ENCODE measurements at regions not wholly inside any gene's neighbourhood (a gene's known extent, or its start where the extent isn't known, plus 50 kb on each side); places are given as distances from the start of the nearest gene placed in this dataset.

GRCh38 chr19:27986299-27986698, 1226.7 kb downstream of the UQCRFS1 start:
- TF ChIP-seq POLR2AphosphoS5 (IDR thresholded peaks at IDR 0.05; ENCODE audit: insufficient read depth in 1 of 2, low read depth in 1 of 2) (no peak), POLR2A (IDR thresholded peaks at IDR 0.05) (no peak), CTCF (IDR thresholded peaks at IDR 0.05) (no peak)
- H3K4me1 ChIP-seq: no peaks in the 10 kb centered on the region
- no peaks in the 10 kb centered on the region for H3K36me3 ChIP-seq
- H3K4me3 ChIP-seq: no peak overlapping the region
- H3K27me3 ChIP-seq: no peaks in the 10 kb centered on the region
- no peak for DNase-seq (ENCODE audit: extremely low spot score in 2 of 2)
- intact Hi-C loops (cut with DNase I): no loop called here
- no peak overlapping the region for H3K27ac ChIP-seq
- H3K9me3 ChIP-seq: no peaks in the 10 kb centered on the region

GRCh38 chr19:27975419-27976005, 1237.4 kb downstream of the UQCRFS1 start:
- TF ChIP-seq POLR2AphosphoS5 (IDR thresholded peaks at IDR 0.05; ENCODE audit: insufficient read depth in 1 of 2, low read depth in 1 of 2): no peak
- TF ChIP-seq CTCF (IDR thresholded peaks at IDR 0.05): no peak
- TF ChIP-seq POLR2A (IDR thresholded peaks at IDR 0.05): no peak
- Histone ChIP-seq H3K9me3 (no peaks in the 10 kb centered on the region), H3K4me3 (no peak overlapping the region), H3K27me3 (no peaks in the 10 kb centered on the region), H3K27ac (no peak overlapping the region), H3K4me1 (no peaks in the 10 kb centered on the region), H3K36me3 (no peaks in the 10 kb centered on the region)
- intact Hi-C loops (cut with DNase I): no loop called here
- no peak for DNase-seq (ENCODE audit: extremely low spot score in 2 of 2)

GRCh38 chr19:27974082-27974513, 1238.9 kb downstream of the UQCRFS1 start:
- TF ChIP-seq CTCF (IDR thresholded peaks at IDR 0.05) (no peak), POLR2A (IDR thresholded peaks at IDR 0.05) (no peak), POLR2AphosphoS5 (IDR thresholded peaks at IDR 0.05; ENCODE audit: insufficient read depth in 1 of 2, low read depth in 1 of 2) (no peak)
- H3K9me3 ChIP-seq: no peaks in the 10 kb centered on the region
- H3K4me3 ChIP-seq: no peak overlapping the region
- intact Hi-C loops (cut with DNase I): no loop called here
- H3K27me3 ChIP-seq: no peaks in the 10 kb centered on the region
- H3K4me1 ChIP-seq: no peaks in the 10 kb centered on the region
- no peak for DNase-seq (ENCODE audit: extremely low spot score in 2 of 2)
- H3K36me3 ChIP-seq: no peaks in the 10 kb centered on the region
- H3K27ac ChIP-seq: no peak overlapping the region

- H3K4me1 ChIP-seq: no peaks in the 10 kb centered on the region
- H3K27ac ChIP-seq: no peak overlapping the region
- intact Hi-C loops (cut with DNase I): no loop called here
- H3K27me3 ChIP-seq: no peaks in the 10 kb centered on the region
- no peaks in the 10 kb centered on the region for H3K36me3 ChIP-seq
- no peak for DNase-seq (ENCODE audit: extremely low spot score in 2 of 2)
- no peaks in the 10 kb centered on the region for H3K9me3 ChIP-seq
- H3K4me3 ChIP-seq: no peak overlapping the region
- no peak for TF ChIP-seq POLR2AphosphoS5 (IDR thresholded peaks at IDR 0.05; ENCODE audit: insufficient read depth in 1 of 2, low read depth in 1 of 2)
- no peak for TF ChIP-seq POLR2A (IDR thresholded peaks at IDR 0.05)
- no peak for TF ChIP-seq CTCF (IDR thresholded peaks at IDR 0.05)
Observed at GRCh38 chr19:27972291-27973040, 1240.5 kb downstream of the UQCRFS1 start.

- Histone ChIP-seq H3K9me3 (no peaks in the 10 kb centered on the region), H3K4me1 (no peaks in the 10 kb centered on the region), H3K4me3 (no peak overlapping the region), H3K27me3 (no peaks in the 10 kb centered on the region), H3K36me3 (no peaks in the 10 kb centered on the region), H3K27ac (no peak overlapping the region)
- intact Hi-C loops (cut with DNase I): no loop called here
- no peak for DNase-seq (ENCODE audit: extremely low spot score in 2 of 2)
- TF ChIP-seq POLR2A (IDR thresholded peaks at IDR 0.05): no peak
- TF ChIP-seq POLR2AphosphoS5 (IDR thresholded peaks at IDR 0.05; ENCODE audit: insufficient read depth in 1 of 2, low read depth in 1 of 2): no peak
- TF ChIP-seq CTCF (IDR thresholded peaks at IDR 0.05): no peak
Observed at GRCh38 chr19:27971869-27972268, 1241.1 kb downstream of the UQCRFS1 start.

Data from vagina (tissue), 2 donors.